ENCODE measurements at regions not wholly inside any gene's neighbourhood (a gene's known extent, or its start where the extent isn't known, plus 50 kb on each side); places are given as distances from the start of the nearest gene placed in this dataset.

DNA sequence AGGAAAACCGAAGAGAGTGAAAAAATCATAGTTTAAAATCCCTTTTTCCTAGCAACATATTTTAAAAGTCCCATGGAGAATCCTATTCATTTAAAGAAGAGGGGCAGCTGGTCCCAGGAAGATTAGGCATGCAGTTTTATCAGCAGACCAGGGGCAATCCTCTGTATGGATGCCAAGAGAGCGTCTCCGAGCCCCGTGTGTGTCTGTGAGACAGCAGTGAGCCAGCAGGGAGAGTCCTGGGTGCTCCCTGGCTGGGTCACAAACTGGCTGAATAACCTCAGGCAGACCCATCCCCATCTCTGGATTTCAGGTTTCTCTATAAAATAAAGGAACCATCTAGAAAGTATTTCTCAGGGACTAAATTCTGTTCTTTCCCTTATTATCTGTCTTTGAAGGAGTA is 128.2 kb upstream of the RIOK3 start:
- no peaks in the 10 kb centered on the region for H4K20me1 ChIP-seq (ENCODE audit: insufficient read depth, low read length)
- H2BK5ac ChIP-seq (ENCODE audit: low read depth, low read length, poor library complexity, severe bottlenecking): no peak overlapping the region
- ATAC-seq (ENCODE audit: low read depth) (no peak), DNase-seq (no peak)
- H3K4me1 ChIP-seq (ENCODE audit: control insufficient read depth, insufficient read depth, low read length): peaks cover 8% of the 10 kb centered on the region
- H4K91ac ChIP-seq (ENCODE audit: insufficient read depth, low read depth, low read length): no peak overlapping the region
- H3K23ac ChIP-seq (ENCODE audit: low read depth, low read length): no peak overlapping the region
- H3K27me3 ChIP-seq (ENCODE audit: control insufficient read depth, insufficient read depth, low read length): no peaks in the 10 kb centered on the region
- no CpG with 5 or more reads among the region's 4 CpGs for WGBS, 2 experiments (ENCODE audit: extremely low coverage in 2 of 2, insufficient read length in 1 of 2)
- H2BK15ac ChIP-seq (ENCODE audit: low read depth, low read length): no peak overlapping the region
- no peak overlapping the region for H4K5ac ChIP-seq (ENCODE audit: low read depth, low read length)
- no peak overlapping the region for H2BK20ac ChIP-seq (ENCODE audit: low read depth, low read length)
- H3K36me3 ChIP-seq (ENCODE audit: control insufficient read depth, insufficient read depth, low read length): no peaks in the 10 kb centered on the region
- ChIA-PET POLR2A (ENCODE audit: unreplicated experiment) (no interaction called here), CTCF (no interaction called here)
- dilution Hi-C loops (cut with HindIII; ENCODE audit: low sequenced_read_pairs, unreplicated experiment) (no loop called here), intact Hi-C loops (cut with micrococcal nuclease) (no loop called here), in situ Hi-C loops (cut with MboI; ENCODE audit: low sequenced_read_pairs) (no loop called here)
- H3K27ac ChIP-seq (ENCODE audit: insufficient read depth, low read length): no peak overlapping the region
- no peak overlapping the region for H3K4me3 ChIP-seq (ENCODE audit: insufficient read depth, low read depth, low read length)
- no peak overlapping the region for H3K18ac ChIP-seq (ENCODE audit: low read depth, low read length)
- no peak overlapping the region for H2AFZ ChIP-seq (replicated peaks; ENCODE audit: low read length, poor library complexity)
- no peak overlapping the region for H3K56ac ChIP-seq (ENCODE audit: extremely low read depth, insufficient read depth, low read length)
- H3K4ac ChIP-seq (ENCODE audit: low read depth, low read length): no peak overlapping the region
- no peak overlapping the region for H4K8ac ChIP-seq (ENCODE audit: low read depth in 2 of 2, low read length in 2 of 2)
- no peaks in the 10 kb centered on the region for H3K79me1 ChIP-seq (ENCODE audit: low read depth in 1 of 2, low read length in 2 of 2)
- H3K14ac ChIP-seq (replicated peaks; ENCODE audit: low read depth, low read length): no peak overlapping the region
- no peak overlapping the region for H2BK120ac ChIP-seq (ENCODE audit: low read depth, low read length)
- H2AK9ac ChIP-seq (replicated peaks; ENCODE audit: low read depth, low read length, poor library complexity): no peak overlapping the region
- no peak overlapping the region for H2AK5ac ChIP-seq (ENCODE audit: low read depth, low read length)
- no peak overlapping the region for H3K9ac ChIP-seq (ENCODE audit: low read depth, low read length)
- BruUV-seq (replicated peaks): no TSS peak
- TF ChIP-seq, protein P1, sequence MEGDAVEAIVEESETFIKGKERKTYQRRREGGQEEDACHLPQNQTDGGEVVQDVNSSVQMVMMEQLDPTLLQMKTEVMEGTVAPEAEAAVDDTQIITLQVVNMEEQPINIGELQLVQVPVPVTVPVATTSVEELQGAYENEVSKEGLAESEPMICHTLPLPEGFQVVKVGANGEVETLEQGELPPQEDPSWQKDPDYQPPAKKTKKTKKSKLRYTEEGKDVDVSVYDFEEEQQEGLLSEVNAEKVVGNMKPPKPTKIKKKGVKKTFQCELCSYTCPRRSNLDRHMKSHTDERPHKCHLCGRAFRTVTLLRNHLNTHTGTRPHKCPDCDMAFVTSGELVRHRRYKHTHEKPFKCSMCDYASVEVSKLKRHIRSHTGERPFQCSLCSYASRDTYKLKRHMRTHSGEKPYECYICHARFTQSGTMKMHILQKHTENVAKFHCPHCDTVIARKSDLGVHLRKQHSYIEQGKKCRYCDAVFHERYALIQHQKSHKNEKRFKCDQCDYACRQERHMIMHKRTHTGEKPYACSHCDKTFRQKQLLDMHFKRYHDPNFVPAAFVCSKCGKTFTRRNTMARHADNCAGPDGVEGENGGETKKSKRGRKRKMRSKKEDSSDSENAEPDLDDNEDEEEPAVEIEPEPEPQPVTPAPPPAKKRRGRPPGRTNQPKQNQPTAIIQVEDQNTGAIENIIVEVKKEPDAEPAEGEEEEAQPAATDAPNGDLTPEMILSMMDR (conservative IDR thresholded peaks at IDR 0.05; ENCODE audit: low read depth, low read length): no peak
- TF ChIP-seq MAZ (IDR thresholded peaks at IDR 0.05; ENCODE audit: borderline replicate concordance, low read depth, low read length): no peak
- no peak for TF ChIP-seq RCOR1 (IDR thresholded peaks at IDR 0.05; ENCODE audit: insufficient replicate concordance, low read length)
- TF ChIP-seq RFX5 (IDR thresholded peaks at IDR 0.05; ENCODE audit: low read depth, low read length): no peak
- TF ChIP-seq BHLHE40 (IDR thresholded peaks at IDR 0.05; ENCODE audit: low read depth, low read length): no peak
- no peak for TF ChIP-seq CEBPB (IDR thresholded peaks at IDR 0.05; ENCODE audit: low read depth, low read length)
- TF ChIP-seq, protein P2, sequence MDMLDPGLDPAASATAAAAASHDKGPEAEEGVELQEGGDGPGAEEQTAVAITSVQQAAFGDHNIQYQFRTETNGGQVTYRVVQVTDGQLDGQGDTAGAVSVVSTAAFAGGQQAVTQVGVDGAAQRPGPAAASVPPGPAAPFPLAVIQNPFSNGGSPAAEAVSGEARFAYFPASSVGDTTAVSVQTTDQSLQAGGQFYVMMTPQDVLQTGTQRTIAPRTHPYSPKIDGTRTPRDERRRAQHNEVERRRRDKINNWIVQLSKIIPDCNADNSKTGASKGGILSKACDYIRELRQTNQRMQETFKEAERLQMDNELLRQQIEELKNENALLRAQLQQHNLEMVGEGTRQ (IDR thresholded peaks at IDR 0.05; ENCODE audit: low read depth, low read length): no peak
- no peak for TF ChIP-seq POLR2A (IDR thresholded peaks at IDR 0.05; ENCODE audit: low read depth, low read length)
- TF ChIP-seq FOS (IDR thresholded peaks at IDR 0.05; ENCODE audit: low read depth, low read length): no peak
- TF ChIP-seq RAD21 (IDR thresholded peaks at IDR 0.05; ENCODE audit: low read length): no peak
- H3K4me2 ChIP-seq (ENCODE audit: low read depth, low read length): no peak overlapping the region
- no peaks in the 10 kb centered on the region for H3K9me3 ChIP-seq (ENCODE audit: control insufficient read depth, insufficient read depth, low read length)
- 0 out of 2 replicates have a peak, but pooled peaks cover 4% of the 10 kb centered on the region for H3K9me1 ChIP-seq (ENCODE audit: insufficient read depth, low read length)

Measured in IMR-90 (cell line).